GM12878 (cell line): ENCODE measurements at regions not wholly inside any gene's neighbourhood (a gene's known extent, or its start where the extent isn't known, plus 50 kb on each side); places are given as distances from the start of the nearest gene placed in this dataset.

ENCODE experiments used
- ATAC-seq: fragments of 200-7000 bp; cut with Tn5 transposase; 3 replicates; pipeline ENCODE4 v1.9.1; 2020; ENCODE audit warnings: mild to moderate bottlenecking, moderate library complexity
- BruUV-seq: library from RNA; stranded (reverse); fragments of 400-500 nt; replicated peaks from 2 replicates; lab custom pipeline; 2021; lab: Mats Ljungman, UMichigan
- CTCF ChIA-PET: fragments of 300-600 bp; sonication (Branson Sonifier 250); formaldehyde crosslinking; extraction: SDS; loops from one replicate; lab custom pipeline; 2021; ENCODE audit warnings: inconsistent platforms; lab: Yijun Ruan, JAX
- POLR2A ChIA-PET: fragments of 350-600 bp; formaldehyde crosslinking; extraction: SDS; loops from one replicate; lab custom pipeline; 2021; ENCODE audit warnings: inconsistent platforms; lab: Charles Lee
- RAD21 ChIA-PET: fragments of 300-600 bp; sonication (Branson Sonifier 250); formaldehyde crosslinking; loops from one replicate; lab custom pipeline; 2023; ENCODE audit warnings: antibody characterized with exemption; ENCODE audit not compliant: unreplicated experiment; lab: Charles Lee
- SMC1A ChIA-PET: fragments of 300-600 bp; sonication (Branson Sonifier 250); formaldehyde crosslinking; loops from one replicate; lab custom pipeline; 2023; ENCODE audit not compliant: unreplicated experiment, uncharacterized antibody; lab: Charles Lee
- DNase-seq: peaks from one replicate; pipeline ENCODE4 v3.0.0-alpha.2; 2011; ENCODE audit warnings: low read depth, low spot score
- FAIRE-seq: peaks from 3 replicates; lab custom pipeline; 2011; peaks lifted over from hg19 to GRCh38; lab: Jason Lieb, UNC
- H2AFZ ChIP-seq: 2 replicates; pipeline ENCODE4 v1.6.0; 2011; ENCODE audit warnings: low read depth, low read length, control low read depth; ENCODE audit not compliant: control insufficient read depth
- H3K27ac ChIP-seq: 2 replicates; pipeline ENCODE4 v1.5.1; 2011; ENCODE audit warnings: control low read depth; ENCODE audit not compliant: control insufficient read depth, insufficient read depth
- H3K27me3 ChIP-seq, 2 experiments: replicated peaks in 1 of 2; 2 replicates each; pipeline versions ENCODE4 v1.6.0 to v1.6.1; 2011; ENCODE audit warnings: low read length in 1 of 2; ENCODE audit not compliant: control insufficient read depth in 2 of 2, insufficient read depth in 2 of 2
- H3K36me3 ChIP-seq, 2 experiments: 2 replicates each; pipeline ENCODE4 v1.5.1; 2011; ENCODE audit warnings: low read length in 1 of 2; ENCODE audit not compliant: control insufficient read depth in 2 of 2, insufficient read depth in 2 of 2
- H3K4me1 ChIP-seq: 2 replicates; pipeline ENCODE4 v1.6.1; 2011; ENCODE audit warnings: mild to moderate bottlenecking, low read length, moderate library complexity, mixed read lengths; ENCODE audit not compliant: control insufficient read depth, insufficient read depth
- H3K4me2 ChIP-seq: 2 replicates; pipeline ENCODE4 v1.6.0; 2011; ENCODE audit warnings: control low read depth; ENCODE audit not compliant: control insufficient read depth, insufficient read depth
- H3K4me3 ChIP-seq: fragments of 200-600 bp; sonication (generic); 2 replicates; pipeline ENCODE4 v1.5.1; 2016
- H3K79me2 ChIP-seq: 2 replicates; pipeline ENCODE4 v1.6.0; 2011; ENCODE audit warnings: low read length; ENCODE audit not compliant: control insufficient read depth, insufficient read depth
- H3K9ac ChIP-seq: 2 replicates; pipeline ENCODE4 v1.8.0; 2011; ENCODE audit warnings: low read length, control low read depth, mixed read lengths; ENCODE audit not compliant: control insufficient read depth, insufficient read depth
- H3K9me3 ChIP-seq: replicated peaks from 3 replicates; pipeline ENCODE4 v1.5.1; 2011; ENCODE audit warnings: mild to moderate bottlenecking, low read length; ENCODE audit not compliant: control insufficient read depth, insufficient read depth
- H4K20me1 ChIP-seq: 2 replicates; pipeline ENCODE4 v1.6.0; 2011; ENCODE audit not compliant: control insufficient read depth, insufficient read depth
- REST ChIP-seq: IDR thresholded peaks from 2 replicates; pipeline ENCODE4 v1.6.1; 2012; ENCODE audit warnings: mild to moderate bottlenecking, low read depth, low read length
- RFX5 ChIP-seq: IDR thresholded peaks from 2 replicates; pipeline ENCODE4 v1.6.1; 2011; ENCODE audit warnings: low read depth, low read length, improper control_type of control experiment
- TBL1XR1 ChIP-seq: IDR thresholded peaks from 2 replicates; pipeline ENCODE4 v1.6.1; 2012; ENCODE audit warnings: low read depth, low read length, improper control_type of control experiment
- WGBS: methylation state at CpG from one replicate; pipeline ENCODE4 v1.1.6; 2016; ENCODE audit warnings: low lambda C conversion rate; ENCODE audit not compliant: insufficient replicate concordance, insufficient coverage; ENCODE audit errors: missing lambda C conversion rate; 5-methylcytosine and 5-hydroxymethylcytosine counted together
- in situ Hi-C: fragments of 300-500 bp; cut with MboI; formaldehyde crosslinking; loops from 9 replicates; pipeline ENCODE4 v1.14.3; 2018; ENCODE audit warnings: mixed read lengths
- intact Hi-C: fragments of 100-400 bp; cut with micrococcal nuclease; formaldehyde crosslinking; loops from one replicate; pipeline ENCODE4 v1.14.2; 2022; ENCODE audit not compliant: unreplicated experiment

- no peak overlapping the region for H3K9ac ChIP-seq
- H4K20me1 ChIP-seq, result no peaks in the 10 kb centered on the region
- no peaks in the 10 kb centered on the region for H3K4me1 ChIP-seq
- peaks cover 2% of the 10 kb centered on the region; the same call in 1 of the 3 replicates for H3K9me3 ChIP-seq
- no peak for FAIRE-seq
- no peaks in the 10 kb centered on the region for H3K36me3 ChIP-seq
- H3K4me3 ChIP-seq, result no peak overlapping the region
- TF ChIP-seq RFX5, result no peak
- no peak for TF ChIP-seq REST
- TF ChIP-seq TBL1XR1, result no peak
- in situ Hi-C loops, result no loop called here
- no peak for DNase-seq
- ChIA-PET RAD21 (no interaction called here), POLR2A (interaction anchor here (0.5 kb wide), 1 partner anchor 66 kb away, joined by 4 read pairs; no protein-coding TSS in a partner anchor), CTCF (interaction anchor here (0.6 to 1.8 kb wide), 2 partner anchors 11 to 638 kb away, joined by 4 to 5 read pairs; no protein-coding TSS in a partner anchor), SMC1A (interaction anchor here (1.2 kb wide), 1 partner anchor 34 kb away, joined by 3 read pairs; no protein-coding TSS in a partner anchor)
- H3K27me3 ChIP-seq, result no peaks in the 10 kb centered on the region
- H3K79me2 ChIP-seq, result no peaks in the 10 kb centered on the region
- no TSS peak for BruUV-seq
- WGBS, result 52% methylated on average over 31 of the region's 31 CpGs
- intact Hi-C loops, result no loop called here
- H3K27ac ChIP-seq, result no peak overlapping the region
- no peak overlapping the region for H2AFZ ChIP-seq
- no peak for ATAC-seq
- H3K4me2 ChIP-seq, result no peak overlapping the region
Observed at GRCh38 chr4:132062611-132063239, 1086.4 kb upstream of the PCDH10 start.
